WTC11 (cell line): ENCODE measurements at regions not wholly inside any gene's neighbourhood (a gene's known extent, or its start where the extent isn't known, plus 50 kb on each side); places are given as distances from the start of the nearest gene placed in this dataset.

Experiments used
- ATAC-seq: fragments of 200-7000 bp; cut with Tn5 transposase; 2 replicates; pipeline ENCODE4 v1.10.0; 2021; ENCODE audit warnings: mild to moderate bottlenecking, moderate library complexity
- CTCF ChIA-PET: fragments of 300-600 bp; sonication (Branson Sonifier 250); formaldehyde crosslinking; loops from one replicate; lab custom pipeline; 2021; ENCODE audit warnings: antibody characterized with exemption; lab: Charles Lee
- POLR2A ChIA-PET: fragments of 350-600 bp; sonication (Branson Sonifier 250); formaldehyde crosslinking; loops from one replicate; lab custom pipeline; 2021; ENCODE audit warnings: antibody characterized with exemption; lab: Charles Lee
- DNase-seq: peaks from one replicate; pipeline ENCODE4 v3.0.0; 2021; ENCODE audit warnings: low spot score
- H3K27ac Mint-ChIP-seq: 2 replicates; pipeline ENCODE4 v1.8.0; 2021; ENCODE audit warnings: mixed read lengths
- H3K27me3 Mint-ChIP-seq: 2 replicates; pipeline ENCODE4 v1.8.0; 2021; ENCODE audit warnings: low read depth, mild to moderate bottlenecking, moderate library complexity, mixed read lengths
- H3K36me3 Mint-ChIP-seq: 2 replicates; pipeline ENCODE4 v1.8.0; 2021; ENCODE audit warnings: mixed read lengths
- H3K4me1 Mint-ChIP-seq: 2 replicates; pipeline ENCODE4 v1.8.0; 2022; ENCODE audit warnings: mixed read lengths
- H3K4me3 Mint-ChIP-seq: 2 replicates; pipeline ENCODE4 v1.8.0; 2021; ENCODE audit warnings: mild to moderate bottlenecking, moderate library complexity, mixed read lengths
- H3K9me3 Mint-ChIP-seq: 2 replicates; pipeline ENCODE4 v1.8.0; 2021; ENCODE audit warnings: mixed read lengths
- ELF4 ChIP-seq: sonication (generic); formaldehyde crosslinking; IDR thresholded peaks from 2 replicates; pipeline ENCODE4 v1.8.1; 2022; ENCODE audit warnings: low read depth, mild to moderate bottlenecking, moderate library complexity, missing genetic modification reagents
- ESRRA ChIP-seq: sonication (generic); formaldehyde crosslinking; IDR thresholded peaks from 2 replicates; pipeline ENCODE4 v1.8.1; 2022; ENCODE audit warnings: mild to moderate bottlenecking, missing genetic modification reagents, borderline replicate concordance
- FOXJ3 ChIP-seq: sonication (generic); formaldehyde crosslinking; IDR thresholded peaks from 2 replicates; pipeline ENCODE4 v1.9.0; 2021; ENCODE audit warnings: missing genetic modification reagents, mild to moderate bottlenecking, borderline replicate concordance
- FOXP1 ChIP-seq: sonication (generic); formaldehyde crosslinking; IDR thresholded peaks from 2 replicates; pipeline ENCODE4 v1.8.0; 2022; ENCODE audit warnings: missing genetic modification reagents, mild to moderate bottlenecking, moderate library complexity, borderline replicate concordance
- GABPB1 ChIP-seq: sonication (generic); formaldehyde crosslinking; IDR thresholded peaks from 2 replicates; pipeline ENCODE4 v1.8.1; 2023; ENCODE audit warnings: mild to moderate bottlenecking, missing genetic modification reagents
- IRF2 ChIP-seq: sonication (generic); formaldehyde crosslinking; IDR thresholded peaks from 2 replicates; pipeline ENCODE4 v1.8.0; 2022; ENCODE audit warnings: low read depth, missing genetic modification reagents, borderline replicate concordance
- KAT7 ChIP-seq: sonication (generic); formaldehyde crosslinking; IDR thresholded peaks from 2 replicates; pipeline ENCODE4 v1.8.1; 2023; ENCODE audit warnings: missing genetic modification reagents, mild to moderate bottlenecking, borderline replicate concordance
- MXD4 ChIP-seq: fragments of 250-450 bp; sonication (Bioruptor Pico); IDR thresholded peaks from 2 replicates; pipeline ENCODE4 v1.8.0; 2021; ENCODE audit warnings: mild to moderate bottlenecking, moderate library complexity, borderline replicate concordance
- NR3C1 ChIP-seq: sonication (generic); formaldehyde crosslinking; conservative IDR thresholded peaks from 2 replicates; pipeline ENCODE4 v1.8.1; 2023; ENCODE audit warnings: low read depth, mild to moderate bottlenecking, missing genetic modification reagents
- RELA ChIP-seq: sonication (generic); formaldehyde crosslinking; IDR thresholded peaks from 2 replicates; pipeline ENCODE4 v1.8.1; 2022; ENCODE audit warnings: missing genetic modification reagents, mild to moderate bottlenecking, borderline replicate concordance
- ZBTB21 ChIP-seq: sonication (generic); formaldehyde crosslinking; IDR thresholded peaks from 2 replicates; pipeline ENCODE4 v1.8.1; 2023; ENCODE audit warnings: mild to moderate bottlenecking, missing genetic modification reagents, borderline replicate concordance
- TF ChIP-seq, protein P1 (sequence below): fragments of 250-450 bp; sonication (Bioruptor Pico); IDR thresholded peaks from 2 replicates; pipeline ENCODE4 v1.9.0; 2021; ENCODE audit warnings: moderate library complexity, mild to moderate bottlenecking, inconsistent platforms, borderline replicate concordance
- TF ChIP-seq, protein P2 (sequence below): fragments of 250-450 bp; sonication (Bioruptor Pico); IDR thresholded peaks from 2 replicates; pipeline ENCODE4 v2.1.2; 2022; ENCODE audit warnings: mild to moderate bottlenecking, moderate library complexity
- TF ChIP-seq, protein P3 (sequence below): fragments of 250-450 bp; sonication (Bioruptor Pico); IDR thresholded peaks from 2 replicates; pipeline ENCODE4 v1.9.0; 2021; ENCODE audit warnings: mild to moderate bottlenecking
- TF ChIP-seq, protein P4 (sequence below): sonication (generic); formaldehyde crosslinking; IDR thresholded peaks from 2 replicates; pipeline ENCODE4 v1.8.1; 2022; ENCODE audit warnings: low read depth, missing genetic modification reagents, borderline replicate concordance
- TF ChIP-seq, protein P5 (sequence below): fragments of 200-600 bp; IDR thresholded peaks from 2 replicates; pipeline ENCODE4 v1.8.0; 2022; ENCODE audit warnings: antibody characterized with exemption
- TF ChIP-seq, protein P6 (sequence below): sonication (generic); formaldehyde crosslinking; IDR thresholded peaks from 2 replicates; pipeline ENCODE4 v1.8.1; 2022; ENCODE audit warnings: missing genetic modification reagents, borderline replicate concordance
- TF ChIP-seq, protein P7 (sequence below): sonication (generic); formaldehyde crosslinking; IDR thresholded peaks from 2 replicates; pipeline ENCODE4 v1.8.0; 2022; ENCODE audit warnings: mild to moderate bottlenecking, missing genetic modification reagents

DNA sequence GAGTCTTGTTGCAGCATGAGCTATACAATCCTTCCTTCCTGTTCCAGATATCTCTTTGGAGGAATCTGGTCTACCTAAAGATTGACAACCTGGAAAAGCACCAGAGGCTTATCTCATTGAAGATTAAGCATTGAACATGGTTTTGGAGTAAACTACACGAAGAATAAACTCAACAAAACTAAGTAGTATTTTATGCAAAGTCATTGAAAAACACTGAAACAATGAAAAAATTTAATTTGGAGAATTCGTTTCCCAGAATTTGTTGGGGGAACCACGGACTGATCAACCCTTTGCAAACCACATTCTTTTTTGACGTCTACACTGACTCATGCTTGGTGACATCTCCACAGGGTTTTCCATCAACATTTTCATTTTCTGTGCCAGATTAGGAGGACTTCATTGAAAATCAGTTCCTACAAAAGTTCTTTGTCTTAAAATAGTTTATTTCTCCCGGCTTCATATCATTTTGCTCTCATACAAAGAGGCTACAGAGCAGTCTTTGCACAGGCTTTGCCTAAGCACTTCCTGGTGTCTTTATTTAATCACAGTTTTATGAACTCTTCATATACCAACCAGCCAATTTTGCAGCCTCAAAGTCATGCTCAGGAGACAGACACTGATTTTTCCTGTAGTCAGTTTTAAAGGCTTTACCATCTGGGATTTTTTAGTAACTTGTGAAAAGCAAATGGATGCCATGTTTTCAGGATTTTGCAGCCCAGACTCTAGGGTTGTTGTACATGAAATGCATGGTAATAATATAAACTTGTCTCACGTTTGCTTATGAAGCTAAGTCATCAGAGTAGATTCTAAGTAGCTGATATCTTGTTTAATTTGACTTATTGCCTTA is 186.3 kb downstream of the C11orf91 start:
- Mint-ChIP-seq H3K4me3 (no peak overlapping the region), H3K36me3 (no peaks in the 10 kb centered on the region), H3K27ac (no peak overlapping the region), H3K9me3 (peaks cover 5% of the 10 kb centered on the region), H3K4me1 (no peaks in the 10 kb centered on the region), H3K27me3 (no peaks in the 10 kb centered on the region)
- TF ChIP-seq, protein P1, sequence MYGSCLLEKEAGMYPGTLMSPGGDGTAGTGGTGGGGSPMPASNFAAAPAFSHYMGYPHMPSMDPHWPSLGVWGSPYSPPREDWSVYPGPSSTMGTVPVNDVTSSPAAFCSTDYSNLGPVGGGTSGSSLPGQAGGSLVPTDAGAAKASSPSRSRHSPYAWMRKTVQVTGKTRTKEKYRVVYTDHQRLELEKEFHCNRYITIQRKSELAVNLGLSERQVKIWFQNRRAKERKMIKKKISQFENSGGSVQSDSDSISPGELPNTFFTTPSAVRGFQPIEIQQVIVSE (CRISPR knock-in tag) = no peak
- TF ChIP-seq, protein P2, sequence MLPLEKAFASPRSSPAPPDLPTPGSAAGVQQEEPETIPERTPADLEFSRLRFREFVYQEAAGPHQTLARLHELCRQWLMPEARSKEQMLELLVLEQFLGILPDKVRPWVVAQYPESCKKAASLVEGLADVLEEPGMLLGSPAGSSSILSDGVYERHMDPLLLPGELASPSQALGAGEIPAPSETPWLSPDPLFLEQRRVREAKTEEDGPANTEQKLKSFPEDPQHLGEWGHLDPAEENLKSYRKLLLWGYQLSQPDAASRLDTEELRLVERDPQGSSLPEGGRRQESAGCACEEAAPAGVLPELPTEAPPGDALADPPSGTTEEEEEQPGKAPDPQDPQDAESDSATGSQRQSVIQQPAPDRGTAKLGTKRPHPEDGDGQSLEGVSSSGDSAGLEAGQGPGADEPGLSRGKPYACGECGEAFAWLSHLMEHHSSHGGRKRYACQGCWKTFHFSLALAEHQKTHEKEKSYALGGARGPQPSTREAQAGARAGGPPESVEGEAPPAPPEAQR (CRISPR knock-in tag) = no peak
- no peak for TF ChIP-seq IRF2 (CRISPR knock-in tag)
- TF ChIP-seq, protein P3, sequence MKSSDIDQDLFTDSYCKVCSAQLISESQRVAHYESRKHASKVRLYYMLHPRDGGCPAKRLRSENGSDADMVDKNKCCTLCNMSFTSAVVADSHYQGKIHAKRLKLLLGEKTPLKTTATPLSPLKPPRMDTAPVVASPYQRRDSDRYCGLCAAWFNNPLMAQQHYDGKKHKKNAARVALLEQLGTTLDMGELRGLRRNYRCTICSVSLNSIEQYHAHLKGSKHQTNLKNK = no peak
- TF ChIP-seq RELA = no peak
- TF ChIP-seq, protein P4, sequence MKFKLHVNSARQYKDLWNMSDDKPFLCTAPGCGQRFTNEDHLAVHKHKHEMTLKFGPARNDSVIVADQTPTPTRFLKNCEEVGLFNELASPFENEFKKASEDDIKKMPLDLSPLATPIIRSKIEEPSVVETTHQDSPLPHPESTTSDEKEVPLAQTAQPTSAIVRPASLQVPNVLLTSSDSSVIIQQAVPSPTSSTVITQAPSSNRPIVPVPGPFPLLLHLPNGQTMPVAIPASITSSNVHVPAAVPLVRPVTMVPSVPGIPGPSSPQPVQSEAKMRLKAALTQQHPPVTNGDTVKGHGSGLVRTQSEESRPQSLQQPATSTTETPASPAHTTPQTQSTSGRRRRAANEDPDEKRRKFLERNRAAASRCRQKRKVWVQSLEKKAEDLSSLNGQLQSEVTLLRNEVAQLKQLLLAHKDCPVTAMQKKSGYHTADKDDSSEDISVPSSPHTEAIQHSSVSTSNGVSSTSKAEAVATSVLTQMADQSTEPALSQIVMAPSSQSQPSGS (CRISPR knock-in tag) = no peak
- no peak for TF ChIP-seq FOXP1 (CRISPR knock-in tag)
- POLR2A ChIA-PET = no interaction called here
- no peak for DNase-seq
- CTCF ChIA-PET = no interaction called here
- no peak for ATAC-seq

DNA sequence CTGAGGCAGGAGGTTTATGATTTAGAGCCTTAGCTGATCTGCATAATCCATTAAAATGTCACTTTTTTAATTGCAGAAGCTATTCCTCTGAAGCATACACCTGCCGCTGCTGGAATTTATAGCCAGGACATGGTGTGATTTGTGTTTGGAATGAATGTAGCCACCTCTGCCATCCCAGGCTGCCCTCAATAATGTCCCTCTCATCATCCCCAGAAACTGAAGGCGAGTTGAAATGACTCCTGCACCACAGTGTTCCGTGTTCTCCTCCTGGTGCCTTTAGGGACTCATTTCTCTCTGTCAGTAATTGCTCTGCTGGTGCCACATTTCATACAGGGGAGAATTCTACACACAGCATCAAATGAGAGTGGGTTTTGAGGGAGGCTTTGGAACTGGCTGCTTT is 191.0 kb downstream of the C11orf91 start:
- no peaks in the 10 kb centered on the region for H3K36me3 Mint-ChIP-seq
- H3K4me3 Mint-ChIP-seq = no peak overlapping the region
- H3K27me3 Mint-ChIP-seq = peaks cover 5% of the 10 kb centered on the region; the same call in 1 of the 2 replicates
- ChIA-PET CTCF (no interaction called here), POLR2A (no interaction called here)
- peaks cover 5% of the 10 kb centered on the region for H3K9me3 Mint-ChIP-seq
- no peak for ATAC-seq
- H3K27ac Mint-ChIP-seq = no peak overlapping the region
- DNase-seq = no peak
- H3K4me1 Mint-ChIP-seq = peaks cover 4% of the 10 kb centered on the region; the same call in 1 of the 2 replicates
- no peak for TF ChIP-seq NR3C1
- TF ChIP-seq, protein P1 (CRISPR knock-in tag) = no peak
- TF ChIP-seq ESRRA (CRISPR knock-in tag) = no peak
- TF ChIP-seq, protein P5, sequence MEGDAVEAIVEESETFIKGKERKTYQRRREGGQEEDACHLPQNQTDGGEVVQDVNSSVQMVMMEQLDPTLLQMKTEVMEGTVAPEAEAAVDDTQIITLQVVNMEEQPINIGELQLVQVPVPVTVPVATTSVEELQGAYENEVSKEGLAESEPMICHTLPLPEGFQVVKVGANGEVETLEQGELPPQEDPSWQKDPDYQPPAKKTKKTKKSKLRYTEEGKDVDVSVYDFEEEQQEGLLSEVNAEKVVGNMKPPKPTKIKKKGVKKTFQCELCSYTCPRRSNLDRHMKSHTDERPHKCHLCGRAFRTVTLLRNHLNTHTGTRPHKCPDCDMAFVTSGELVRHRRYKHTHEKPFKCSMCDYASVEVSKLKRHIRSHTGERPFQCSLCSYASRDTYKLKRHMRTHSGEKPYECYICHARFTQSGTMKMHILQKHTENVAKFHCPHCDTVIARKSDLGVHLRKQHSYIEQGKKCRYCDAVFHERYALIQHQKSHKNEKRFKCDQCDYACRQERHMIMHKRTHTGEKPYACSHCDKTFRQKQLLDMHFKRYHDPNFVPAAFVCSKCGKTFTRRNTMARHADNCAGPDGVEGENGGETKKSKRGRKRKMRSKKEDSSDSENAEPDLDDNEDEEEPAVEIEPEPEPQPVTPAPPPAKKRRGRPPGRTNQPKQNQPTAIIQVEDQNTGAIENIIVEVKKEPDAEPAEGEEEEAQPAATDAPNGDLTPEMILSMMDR = no peak
- TF ChIP-seq, protein P6, sequence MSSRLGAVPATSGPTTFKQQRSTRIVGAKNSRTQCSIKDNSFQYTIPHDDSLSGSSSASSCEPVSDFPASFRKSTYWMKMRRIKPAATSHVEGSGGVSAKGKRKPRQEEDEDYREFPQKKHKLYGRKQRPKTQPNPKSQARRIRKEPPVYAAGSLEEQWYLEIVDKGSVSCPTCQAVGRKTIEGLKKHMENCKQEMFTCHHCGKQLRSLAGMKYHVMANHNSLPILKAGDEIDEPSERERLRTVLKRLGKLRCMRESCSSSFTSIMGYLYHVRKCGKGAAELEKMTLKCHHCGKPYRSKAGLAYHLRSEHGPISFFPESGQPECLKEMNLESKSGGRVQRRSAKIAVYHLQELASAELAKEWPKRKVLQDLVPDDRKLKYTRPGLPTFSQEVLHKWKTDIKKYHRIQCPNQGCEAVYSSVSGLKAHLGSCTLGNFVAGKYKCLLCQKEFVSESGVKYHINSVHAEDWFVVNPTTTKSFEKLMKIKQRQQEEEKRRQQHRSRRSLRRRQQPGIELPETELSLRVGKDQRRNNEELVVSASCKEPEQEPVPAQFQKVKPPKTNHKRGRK (CRISPR knock-in tag) = no peak
- TF ChIP-seq GABPB1 (CRISPR knock-in tag) = no peak
- no peak for TF ChIP-seq KAT7 (CRISPR knock-in tag)
- TF ChIP-seq ELF4 (CRISPR knock-in tag) = no peak
- TF ChIP-seq ZBTB21 (CRISPR knock-in tag) = no peak
- TF ChIP-seq FOXJ3 (CRISPR knock-in tag) = no peak
- no peak for TF ChIP-seq IRF2 (CRISPR knock-in tag)
- TF ChIP-seq, protein P3 = no peak
- TF ChIP-seq, protein P7, sequence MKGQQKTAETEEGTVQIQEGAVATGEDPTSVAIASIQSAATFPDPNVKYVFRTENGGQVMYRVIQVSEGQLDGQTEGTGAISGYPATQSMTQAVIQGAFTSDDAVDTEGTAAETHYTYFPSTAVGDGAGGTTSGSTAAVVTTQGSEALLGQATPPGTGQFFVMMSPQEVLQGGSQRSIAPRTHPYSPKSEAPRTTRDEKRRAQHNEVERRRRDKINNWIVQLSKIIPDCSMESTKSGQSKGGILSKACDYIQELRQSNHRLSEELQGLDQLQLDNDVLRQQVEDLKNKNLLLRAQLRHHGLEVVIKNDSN (CRISPR knock-in tag) = no peak
- TF ChIP-seq MXD4 (CRISPR knock-in tag) = no peak
